IMR-90 (cell line): ENCODE measurements at regions not wholly inside any gene's neighbourhood (a gene's known extent, or its start where the extent isn't known, plus 50 kb on each side); places are given as distances from the start of the nearest gene placed in this dataset.

Experiments
- BHLHE40 ChIP-seq: fragments of 150-350 bp; IDR thresholded peaks from 2 replicates; pipeline ENCODE4 v1.6.1; 2016; ENCODE audit warnings: mild to moderate bottlenecking, low read depth, low read length
- CEBPB ChIP-seq: IDR thresholded peaks from 2 replicates; pipeline ENCODE4 v1.6.1; 2012; ENCODE audit warnings: low read depth, low read length, improper control_type of control experiment
- CHD1 ChIP-seq: IDR thresholded peaks from 2 replicates; pipeline ENCODE4 v1.6.1; 2012; ENCODE audit warnings: low read depth, low read length, improper control_type of control experiment
- CTCF ChIP-seq: conservative IDR thresholded peaks from 2 replicates; pipeline ENCODE4 v1.5.1; 2012; ENCODE audit warnings: mild to moderate bottlenecking, low read depth, low read length, improper control_type of control experiment
- ELK1 ChIP-seq: fragments of 150-350 bp; IDR thresholded peaks from 2 replicates; pipeline ENCODE4 v1.6.1; 2016; ENCODE audit warnings: low read depth, mild to moderate bottlenecking, low read length, moderate library complexity, borderline replicate concordance
- FOS ChIP-seq: fragments of 150-350 bp; IDR thresholded peaks from 2 replicates; pipeline ENCODE4 v1.6.1; 2016; ENCODE audit warnings: low read depth, low read length
- MAFK ChIP-seq: IDR thresholded peaks from 2 replicates; pipeline ENCODE4 v1.6.1; 2012; ENCODE audit warnings: low read depth, low read length, improper control_type of control experiment
- MXI1 ChIP-seq: IDR thresholded peaks from 2 replicates; pipeline ENCODE4 v1.6.1; 2012; ENCODE audit warnings: low read depth, mild to moderate bottlenecking, low read length, moderate library complexity, borderline replicate concordance
- POLR2A ChIP-seq: IDR thresholded peaks from 2 replicates; pipeline ENCODE4 v1.6.1; 2012; ENCODE audit warnings: mild to moderate bottlenecking, low read depth, low read length
- RAD21 ChIP-seq: IDR thresholded peaks from 2 replicates; pipeline ENCODE4 v1.6.1; 2012; ENCODE audit warnings: low read length, improper control_type of control experiment
- RCOR1 ChIP-seq: IDR thresholded peaks from 2 replicates; pipeline ENCODE4 v1.6.1; 2012; ENCODE audit warnings: mild to moderate bottlenecking, low read length, improper control_type of control experiment; ENCODE audit not compliant: insufficient replicate concordance
- RFX5 ChIP-seq: IDR thresholded peaks from 2 replicates; pipeline ENCODE4 v1.8.0; 2012; ENCODE audit warnings: low read depth, mild to moderate bottlenecking, low read length, moderate library complexity
- SMC3 ChIP-seq: fragments of 150-350 bp; IDR thresholded peaks from 2 replicates; pipeline ENCODE4 v1.6.1; 2016; ENCODE audit warnings: low read depth, mild to moderate bottlenecking, antibody characterized with exemption, low read length, moderate library complexity
- USF2 ChIP-seq: fragments of 150-350 bp; IDR thresholded peaks from 2 replicates; pipeline ENCODE4 v1.6.1; 2017; ENCODE audit warnings: mild to moderate bottlenecking, antibody characterized with exemption, low read length, low read depth

GRCh38 chr10:125605167-125605566 is 77.8 kb downstream of the TEX36 start:
- TF ChIP-seq MXI1 (no peak), RAD21 (no peak), POLR2A (no peak), CTCF (no peak), MAFK (no peak), RCOR1 (no peak), RFX5 (no peak), BHLHE40 (no peak), ELK1 (no peak), CEBPB (no peak), USF2 (no peak), FOS (no peak), SMC3 (no peak), CHD1 (no peak)
